NT2/D1 (cell line): ENCODE measurements at regions not wholly inside any gene's neighbourhood (a gene's known extent, or its start where the extent isn't known, plus 50 kb on each side); places are given as distances from the start of the nearest gene placed in this dataset.
"Not testable (repeated sequence)": the region's sequence is repeated elsewhere in the genome, so short reads cannot be mapped to it uniquely, and the experiment has no call there.

ENCODE experiments used
- DNase-seq: peaks from one replicate; pipeline ENCODE4 v3.0.0-alpha.2; 2011; ENCODE audit warnings: low read depth, low spot score
- H3K27me3 ChIP-seq: 2 replicates; pipeline ENCODE4 v1.6.0; 2011; ENCODE audit warnings: mild to moderate bottlenecking; ENCODE audit not compliant: insufficient read length, insufficient read depth
- H3K36me3 ChIP-seq: 2 replicates; pipeline ENCODE4 v1.6.1; 2011; ENCODE audit warnings: mild to moderate bottlenecking, low read length, mixed read lengths; ENCODE audit not compliant: insufficient read depth, insufficient read length
- H3K4me1 ChIP-seq: 2 replicates; pipeline ENCODE4 v1.5.1; 2011; ENCODE audit not compliant: insufficient read depth, insufficient read length
- H3K4me3 ChIP-seq: 2 replicates; pipeline ENCODE4 v1.5.1; 2011; ENCODE audit warnings: low read depth; ENCODE audit not compliant: insufficient read length
- H3K9ac ChIP-seq: 2 replicates; pipeline ENCODE4 v1.6.0; 2011; ENCODE audit warnings: low read depth; ENCODE audit not compliant: insufficient read length
- H3K9me3 ChIP-seq: 2 replicates; pipeline ENCODE4 v1.5.1; 2011; ENCODE audit warnings: mild to moderate bottlenecking, low read length; ENCODE audit not compliant: insufficient read depth
- SUZ12 ChIP-seq: IDR thresholded peaks from 2 replicates; pipeline ENCODE4 v1.6.1; 2011; ENCODE audit not compliant: insufficient read length, insufficient read depth; ENCODE audit errors: extremely low read depth
- YY1 ChIP-seq: IDR thresholded peaks from 2 replicates; pipeline ENCODE4 v1.6.1; 2011; ENCODE audit not compliant: insufficient read length, insufficient read depth
- ZNF274 ChIP-seq: IDR thresholded peaks from 2 replicates; pipeline ENCODE4 v1.6.1; 2011; ENCODE audit warnings: mild to moderate bottlenecking, low read depth, low read length

DNA sequence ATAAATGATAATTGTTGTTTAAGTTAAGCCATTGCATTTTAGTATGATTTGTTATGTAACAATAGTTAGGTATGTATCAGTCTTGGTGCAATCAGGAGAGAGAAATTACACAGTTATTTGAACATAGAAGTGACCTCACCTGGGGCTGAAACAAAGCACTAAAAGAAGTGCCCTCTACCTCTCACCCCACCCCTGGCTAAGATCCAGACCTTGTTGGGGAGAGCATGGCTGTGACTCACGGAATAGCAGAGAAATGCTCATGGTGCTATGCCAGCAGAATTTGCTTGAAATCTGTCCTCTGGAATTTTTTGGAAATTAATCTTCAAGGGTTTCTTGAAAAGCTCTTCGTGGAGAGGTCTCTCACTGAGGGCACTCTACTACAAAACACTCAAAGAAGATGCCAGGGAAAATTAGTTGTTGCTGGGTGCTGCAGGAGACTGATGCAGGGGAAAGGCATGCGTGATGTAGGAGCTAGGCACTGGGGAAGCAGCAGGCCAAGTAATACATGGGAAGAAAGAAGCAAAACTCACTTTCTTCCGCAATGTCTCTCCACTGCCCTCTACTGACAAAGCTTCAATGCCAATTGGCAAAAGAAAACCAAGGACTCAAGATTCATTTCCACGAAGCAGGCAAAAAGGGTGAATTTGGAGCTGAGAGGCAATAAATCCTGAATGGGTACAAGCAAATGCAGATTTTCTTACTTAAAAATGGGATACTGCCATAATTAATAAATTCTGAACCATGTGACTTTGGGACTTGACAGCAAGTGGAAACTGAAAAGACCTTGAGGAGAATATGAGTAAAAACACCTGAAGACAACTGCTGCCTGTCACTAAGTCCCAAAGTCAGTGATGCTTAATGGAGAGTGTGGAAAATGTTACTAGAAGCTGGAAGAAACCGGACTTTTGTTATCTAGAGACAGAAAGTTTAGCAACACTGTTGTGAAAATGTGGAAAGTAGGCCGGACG, 136.3 kb upstream of the ZNF184 start:
- Histone ChIP-seq H3K36me3 (no peaks in the 10 kb centered on the region), H3K27me3 (no peaks in the 10 kb centered on the region), H3K9me3 (no peaks in the 10 kb centered on the region), H3K9ac (no peak overlapping the region), H3K4me1 (no peaks in the 10 kb centered on the region), H3K4me3 (no peak overlapping the region)
- TF ChIP-seq ZNF274 = no peak
- no peak for DNase-seq

DNA sequence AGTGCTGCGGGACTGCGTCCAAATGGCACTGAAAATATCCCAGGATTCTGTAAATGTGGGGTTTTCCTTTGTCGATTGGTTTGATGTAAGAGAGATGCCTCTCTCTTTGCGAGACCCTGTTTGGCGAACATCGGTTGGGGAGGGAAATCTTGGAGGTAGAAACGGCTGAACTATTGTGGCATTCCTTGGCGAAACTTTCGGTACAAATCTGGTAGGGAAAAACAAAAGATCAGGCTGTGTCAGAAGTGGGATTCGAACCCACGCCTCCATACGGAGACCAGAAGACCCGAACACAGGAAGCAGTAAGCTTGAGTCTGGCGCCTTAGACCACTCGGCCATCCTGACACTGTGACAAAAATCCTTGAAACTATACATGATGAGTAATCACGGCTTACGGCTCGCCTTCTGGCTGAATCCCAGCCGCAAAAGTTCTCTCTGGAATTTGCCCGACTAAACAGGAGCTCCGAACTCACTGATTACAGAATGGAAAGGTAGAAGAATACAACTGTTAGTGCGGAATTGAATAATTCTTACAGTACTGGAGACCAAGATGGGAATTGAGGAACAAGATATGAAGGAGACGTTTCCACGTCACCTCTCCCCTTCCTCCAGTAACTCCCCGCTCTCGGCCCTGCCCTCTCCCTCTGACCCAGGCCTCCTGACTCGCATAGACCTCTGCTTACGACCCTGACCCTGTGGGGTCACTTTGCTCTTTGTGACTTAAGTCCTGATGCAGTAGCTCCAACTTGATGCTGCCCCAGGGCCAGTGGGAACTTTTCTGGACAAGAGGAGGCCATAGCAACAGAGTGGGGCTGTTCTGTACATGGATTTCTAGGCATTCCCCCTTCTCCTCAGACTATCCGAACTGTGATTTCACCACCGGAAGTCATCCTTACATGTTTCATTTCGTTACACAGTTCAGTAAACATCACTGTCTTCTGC, 132.8 kb upstream of the ZNF184 start:
- Histone ChIP-seq H3K36me3 (no peaks in the 10 kb centered on the region), H3K4me1 (no peaks in the 10 kb centered on the region), H3K4me3 (peak overlapping the region; percentile 75), H3K27me3 (no peaks in the 10 kb centered on the region), H3K9me3 (no peaks in the 10 kb centered on the region), H3K9ac (peak overlapping the region; percentile 82)
- peak; percentile 76 for DNase-seq
- TF ChIP-seq SUZ12 = no peak
- no peak for TF ChIP-seq YY1
- no peak for TF ChIP-seq ZNF274

DNA sequence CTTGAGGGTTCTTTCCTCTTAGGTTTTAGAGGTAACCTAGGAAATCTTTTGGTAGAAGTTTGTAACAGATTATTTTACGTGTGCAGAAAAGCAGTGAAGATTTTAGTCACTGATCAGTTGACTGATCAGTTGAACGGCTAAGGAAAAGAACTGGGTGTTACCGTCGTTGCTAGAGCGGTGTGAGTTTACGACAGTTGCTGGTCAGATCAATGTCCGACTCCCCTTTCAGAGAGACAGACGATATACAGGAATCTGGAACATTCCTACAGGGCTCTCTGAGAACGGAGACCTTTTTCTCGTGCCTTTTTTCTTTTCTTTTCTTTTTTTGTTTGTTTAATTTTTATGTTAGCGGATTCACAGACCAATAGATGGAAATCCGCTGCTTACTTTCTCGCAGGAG, 132.1 kb upstream of the ZNF184 start:
- Histone ChIP-seq H3K27me3 (no peaks in the 10 kb centered on the region), H3K4me3 (peak overlapping the region; percentile 75), H3K4me1 (no peaks in the 10 kb centered on the region), H3K9me3 (no peaks in the 10 kb centered on the region), H3K9ac (peak overlapping the region; percentile 82), H3K36me3 (no peaks in the 10 kb centered on the region)
- no peak for TF ChIP-seq SUZ12
- TF ChIP-seq YY1 = no peak
- no peak for TF ChIP-seq ZNF274
- no peak for DNase-seq

- no peak for TF ChIP-seq SUZ12
- no peak for TF ChIP-seq ZNF274
- TF ChIP-seq YY1 = no peak
- Histone ChIP-seq H3K4me3 (peak overlapping the region; percentile 59), H3K9me3 (no peaks in the 10 kb centered on the region), H3K4me1 (no peaks in the 10 kb centered on the region), H3K9ac (peak overlapping the region; percentile 61), H3K36me3 (no peaks in the 10 kb centered on the region), H3K27me3 (no peaks in the 10 kb centered on the region)
- DNase-seq = no peak
Measured at GRCh38 chr6:27601668-27602254, 128.9 kb upstream of the ZNF184 start.

DNA sequence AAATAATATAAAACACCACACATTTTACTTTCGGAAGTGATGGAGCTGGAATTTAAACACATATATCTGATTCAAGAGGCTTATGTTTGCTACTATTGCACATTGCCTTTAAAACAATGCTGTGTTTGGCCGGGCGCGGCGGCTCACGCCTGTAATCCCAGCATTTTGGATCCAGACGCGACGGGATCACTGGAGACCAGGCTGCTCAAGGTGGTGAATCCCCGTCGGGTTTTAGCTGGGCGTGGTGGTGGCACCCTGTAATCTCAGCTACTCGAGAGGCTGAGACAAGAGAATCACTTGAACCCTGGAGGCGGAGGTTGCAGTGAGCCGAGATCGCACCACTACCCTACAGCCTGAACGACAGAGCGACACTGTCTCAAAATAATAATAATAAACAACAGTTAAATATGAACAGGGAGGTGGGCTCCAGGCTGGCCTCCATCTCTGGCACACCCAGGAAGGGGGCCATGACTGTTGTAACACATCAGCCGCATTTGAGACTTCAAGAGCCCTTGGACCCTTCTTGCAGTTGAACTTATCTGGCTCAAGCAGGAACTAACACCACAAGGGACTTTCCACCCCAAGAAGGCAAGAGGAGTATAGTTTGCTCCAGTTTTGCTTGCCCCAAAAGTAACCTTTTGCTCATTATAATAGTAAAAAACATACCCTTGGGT, 127.1 kb upstream of the ZNF184 start:
- H3K27me3 ChIP-seq = no peaks in the 10 kb centered on the region
- H3K9ac ChIP-seq = no peak overlapping the region
- H3K36me3 ChIP-seq = no peaks in the 10 kb centered on the region
- no peak for DNase-seq
- TF ChIP-seq ZNF274 = no peak
- TF ChIP-seq SUZ12 = no peak
- TF ChIP-seq YY1 = no peak
- H3K9me3 ChIP-seq = no peaks in the 10 kb centered on the region
- no peaks in the 10 kb centered on the region for H3K4me1 ChIP-seq
- H3K4me3 ChIP-seq = no peak overlapping the region

GRCh38 chr6:27597031-27597567, 124.2 kb upstream of the ZNF184 start:
- H3K27me3 ChIP-seq = peaks cover 12% of the 10 kb centered on the region

More at GRCh38 chr6:27597031-27597567, 124.2 kb upstream of the ZNF184 start:
- H3K4me1 ChIP-seq, DNase-seq, H3K9me3 ChIP-seq, H3K9ac ChIP-seq, H3K36me3 ChIP-seq, H3K4me3 ChIP-seq: not testable (repeated sequence)
